ENCODE measurements at regions not wholly inside any gene's neighbourhood (a gene's known extent, or its start where the extent isn't known, plus 50 kb on each side); places are given as distances from the start of the nearest gene placed in this dataset.

- Histone ChIP-seq H3K27ac (ENCODE audit: low read depth in 1 of 2, low read length in 1 of 2) (no peak overlapping the region), H3K9ac (ENCODE audit: insufficient read depth in 1 of 2, low read length in 2 of 2) (no peak overlapping the region), H3K9me3 (ENCODE audit: control insufficient read depth in 4 of 4, insufficient read depth in 3 of 4, low read length in 3 of 4) (no peaks in the 10 kb centered on the region), H3K4me3 (no peak overlapping the region), H3K36me3 (ENCODE audit: control insufficient read depth in 4 of 4, insufficient read depth in 4 of 4, low read length in 4 of 4) (no peaks in the 10 kb centered on the region), H3K4me1 (ENCODE audit: control insufficient read depth in 5 of 5, insufficient read depth in 5 of 5, low read length in 5 of 5) (peaks cover 0 to 3% (median 0%) of the 10 kb centered on the region in 5 donors), H3K27me3 (ENCODE audit: control insufficient read depth in 3 of 3, insufficient read depth in 3 of 3, low read length in 2 of 3) (peaks cover 0 to 3% (median 0%) of the 10 kb centered on the region in 3 donors)
- WGBS, 2 donors: 96 to 98% methylated on average over 4 of the region's 4 CpGs
- ATAC-seq (ENCODE audit: insufficient read depth, low FRiP score) (no peak), DNase-seq (no peak)
- no peak for TF ChIP-seq CTCF (IDR thresholded peaks at IDR 0.05; ENCODE audit: control extremely low read depth, extremely low read depth)
Observed at GRCh38 chr2:191759680-191760079, 81.7 kb downstream of the NABP1 start.

GRCh38 chr2:191760655-191761262, 82.8 kb downstream of the NABP1 start:
- no peak overlapping the region for H3K9ac ChIP-seq (ENCODE audit: insufficient read depth in 1 of 2, low read length in 2 of 2)
- no peaks in the 10 kb centered on the region for H3K36me3 ChIP-seq (ENCODE audit: control insufficient read depth in 4 of 4, insufficient read depth in 4 of 4, low read length in 4 of 4)
- WGBS, 2 donors: 67 to 83% methylated on average over 4 of the region's 4 CpGs
- no peak overlapping the region for H3K27ac ChIP-seq (ENCODE audit: low read depth in 1 of 2, low read length in 1 of 2)
- no peak overlapping the region for H3K4me3 ChIP-seq
- TF ChIP-seq CTCF (IDR thresholded peaks at IDR 0.05; ENCODE audit: control extremely low read depth, extremely low read depth): no peak
- no peaks in the 10 kb centered on the region for H3K9me3 ChIP-seq (ENCODE audit: control insufficient read depth in 4 of 4, insufficient read depth in 3 of 4, low read length in 3 of 4)
- no peak for ATAC-seq (ENCODE audit: insufficient read depth, low FRiP score)
- no peak for DNase-seq
- peaks cover 0 to 3% (median 0%) of the 10 kb centered on the region in 5 donors for H3K4me1 ChIP-seq (ENCODE audit: control insufficient read depth in 5 of 5, insufficient read depth in 5 of 5, low read length in 5 of 5)
- H3K27me3 ChIP-seq (ENCODE audit: control insufficient read depth in 3 of 3, insufficient read depth in 3 of 3, low read length in 2 of 3): peaks cover 0 to 3% (median 0%) of the 10 kb centered on the region in 3 donors

GRCh38 chr2:191773136-191773535, 73.8 kb downstream of the CAVIN2 start:
- Histone ChIP-seq H3K9ac (ENCODE audit: insufficient read depth in 1 of 2, low read length in 2 of 2) (no peak overlapping the region), H3K27me3 (ENCODE audit: control insufficient read depth in 3 of 3, insufficient read depth in 3 of 3, low read length in 2 of 3) (no peaks in the 10 kb centered on the region), H3K4me1 (ENCODE audit: control insufficient read depth in 5 of 5, insufficient read depth in 5 of 5, low read length in 5 of 5) (no peaks in the 10 kb centered on the region), H3K4me3 (no peak overlapping the region), H3K36me3 (ENCODE audit: control insufficient read depth in 4 of 4, insufficient read depth in 4 of 4, low read length in 4 of 4) (no peaks in the 10 kb centered on the region), H3K9me3 (ENCODE audit: control insufficient read depth in 4 of 4, insufficient read depth in 3 of 4, low read length in 3 of 4) (peaks cover 0 to 7% (median 3%) of the 10 kb centered on the region in 4 donors), H3K27ac (ENCODE audit: low read depth in 1 of 2, low read length in 1 of 2) (no peak overlapping the region)
- DNase-seq: no peak
- no peak for ATAC-seq (ENCODE audit: insufficient read depth, low FRiP score)
- WGBS, 2 donors: 70 to 81% methylated on average over 4 of the region's 4 CpGs
- TF ChIP-seq CTCF (IDR thresholded peaks at IDR 0.05; ENCODE audit: control extremely low read depth, extremely low read depth): no peak

DNA sequence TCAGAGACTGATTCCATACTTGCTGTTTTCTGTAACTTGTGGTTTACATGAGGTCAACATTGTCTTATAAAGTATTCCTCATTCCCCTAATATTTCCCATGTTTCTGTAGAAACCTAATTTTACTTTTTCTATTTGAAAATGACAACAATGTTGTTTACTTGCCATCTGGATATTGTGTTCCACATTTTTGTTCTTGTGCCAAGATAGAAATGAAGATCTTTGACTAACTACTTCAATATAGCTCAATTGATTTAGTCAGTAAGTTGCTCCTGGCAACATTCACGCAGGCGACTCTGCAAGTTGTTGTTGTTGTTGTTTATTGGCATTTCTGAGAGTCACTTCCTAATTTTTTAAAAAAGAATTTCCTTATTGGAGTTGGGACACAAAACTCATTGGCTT, 69.5 kb downstream of the CAVIN2 start:
- H3K9ac ChIP-seq (ENCODE audit: insufficient read depth in 1 of 2, low read length in 2 of 2): no peak overlapping the region
- H3K4me3 ChIP-seq: no peak overlapping the region
- no peaks in the 10 kb centered on the region for H3K4me1 ChIP-seq (ENCODE audit: control insufficient read depth in 5 of 5, insufficient read depth in 5 of 5, low read length in 5 of 5)
- H3K36me3 ChIP-seq (ENCODE audit: control insufficient read depth in 4 of 4, insufficient read depth in 4 of 4, low read length in 4 of 4): no peaks in the 10 kb centered on the region
- no peak for ATAC-seq (ENCODE audit: insufficient read depth, low FRiP score)
- DNase-seq: no peak
- H3K9me3 ChIP-seq (ENCODE audit: control insufficient read depth in 4 of 4, insufficient read depth in 3 of 4, low read length in 3 of 4): peaks cover 0 to 7% (median 3%) of the 10 kb centered on the region in 4 donors
- H3K27me3 ChIP-seq (ENCODE audit: control insufficient read depth in 3 of 3, insufficient read depth in 3 of 3, low read length in 2 of 3): no peaks in the 10 kb centered on the region
- WGBS, 2 donors: 81 to 86% methylated on average over 2 of the region's 2 CpGs
- no peak for TF ChIP-seq CTCF (IDR thresholded peaks at IDR 0.05; ENCODE audit: control extremely low read depth, extremely low read depth)
- H3K27ac ChIP-seq (ENCODE audit: low read depth in 1 of 2, low read length in 1 of 2): no peak overlapping the region
